NCI-H446 treated with DMSO at 0.1 percent for 48 hours (cell line): ENCODE measurements at regions not wholly inside any gene's neighbourhood (a gene's known extent, or its start where the extent isn't known, plus 50 kb on each side); places are given as distances from the start of the nearest gene placed in this dataset.

ENCODE experiments used
- DNase-seq: peaks from one replicate; lab custom pipeline; 2025; lab: John Stamatoyannopoulos, UW

GRCh38 chr17:54838651-54839421, 61.8 kb upstream of the TOM1L1 start:
- DNase-seq = no peak

GRCh38 chr17:54839447-54839846, 61.2 kb upstream of the TOM1L1 start:
- DNase-seq = no peak

DNA sequence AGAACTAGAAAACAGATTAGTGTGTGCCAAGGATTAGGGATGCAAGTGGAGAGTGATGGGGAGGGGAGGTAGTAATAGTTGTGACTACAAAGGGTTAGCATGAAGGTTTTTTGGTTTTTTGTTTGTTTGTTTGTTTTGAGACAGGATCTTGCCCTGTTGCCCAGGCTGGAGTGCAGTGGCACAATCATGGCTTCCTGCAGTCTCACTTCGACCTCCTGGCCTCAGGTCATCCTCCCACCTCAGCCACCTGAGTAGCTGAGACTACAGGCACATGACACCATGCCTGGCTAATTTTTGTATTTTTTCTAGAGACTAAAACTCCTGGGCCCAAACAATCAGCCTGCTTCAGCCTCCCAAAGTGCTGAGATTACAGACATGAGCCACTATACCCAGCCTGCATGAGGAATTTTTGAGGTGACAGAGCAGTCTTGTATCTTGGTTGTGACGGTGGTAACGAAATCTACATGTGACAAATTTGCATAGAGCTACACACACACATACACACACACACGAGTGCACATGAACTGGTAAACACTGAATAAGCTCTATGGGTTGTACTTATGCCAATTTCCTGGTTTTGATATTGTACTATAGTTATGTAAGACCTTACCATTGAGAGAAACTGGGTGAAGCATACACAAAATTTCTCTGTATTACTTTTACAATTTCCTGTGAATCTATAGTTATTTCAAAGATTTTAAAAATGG, 59.6 kb upstream of the TOM1L1 start:
- DNase-seq = no peak

DNA sequence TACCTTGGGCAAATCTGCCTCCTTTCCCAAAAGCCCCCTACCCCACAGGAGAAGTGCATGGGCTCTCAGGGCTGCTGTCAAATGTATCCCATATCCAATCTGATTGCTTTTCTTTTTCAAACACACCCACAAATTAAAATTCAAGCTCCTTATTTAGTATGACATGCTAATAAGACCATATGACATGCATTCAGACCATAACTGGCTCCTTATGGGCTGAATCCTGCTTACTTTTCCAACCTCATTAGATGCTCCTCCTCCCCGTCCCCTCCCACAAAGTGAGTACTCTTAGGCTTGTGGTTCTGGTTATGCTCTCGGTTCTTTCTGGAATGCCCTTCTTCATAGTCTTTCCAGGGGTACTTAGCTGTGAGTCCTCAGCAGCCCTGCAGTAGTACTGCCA, 59.0 kb upstream of the TOM1L1 start:
- no peak for DNase-seq

DNA sequence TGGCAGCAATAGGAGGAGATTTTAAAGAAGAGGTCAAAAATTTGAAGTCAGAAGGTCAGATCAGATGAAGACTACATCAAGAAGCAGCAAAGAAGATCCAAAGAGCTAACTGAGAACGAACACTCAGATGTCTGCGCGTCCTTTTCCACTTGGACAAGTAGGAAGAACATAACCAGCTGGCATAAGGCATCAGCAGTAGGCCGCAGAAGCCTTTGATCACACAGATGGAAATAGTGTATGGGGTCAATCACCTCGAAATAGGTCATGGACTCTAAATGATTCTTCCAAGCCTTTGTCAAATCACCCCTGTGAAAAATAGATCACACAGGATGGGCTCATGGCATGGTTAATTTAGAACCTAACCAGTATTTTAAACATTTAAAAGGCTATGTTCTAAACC, 56.4 kb upstream of the TOM1L1 start:
- DNase-seq = no peak

- DNase-seq = no peak
These were observed 52.2 kb upstream of the TOM1L1 start for GRCh38 chr17:54848368-54848987.

GRCh38 chr17:54849660-54850059, 51.0 kb upstream of the TOM1L1 start:
- DNase-seq = no peak
